ENCODE measurements at regions not wholly inside any gene's neighbourhood (a gene's known extent, or its start where the extent isn't known, plus 50 kb on each side); places are given as distances from the start of the nearest gene placed in this dataset.
A peak's percentile ranks its signal among the peaks of the same experiment; 100 is the strongest.

DNA sequence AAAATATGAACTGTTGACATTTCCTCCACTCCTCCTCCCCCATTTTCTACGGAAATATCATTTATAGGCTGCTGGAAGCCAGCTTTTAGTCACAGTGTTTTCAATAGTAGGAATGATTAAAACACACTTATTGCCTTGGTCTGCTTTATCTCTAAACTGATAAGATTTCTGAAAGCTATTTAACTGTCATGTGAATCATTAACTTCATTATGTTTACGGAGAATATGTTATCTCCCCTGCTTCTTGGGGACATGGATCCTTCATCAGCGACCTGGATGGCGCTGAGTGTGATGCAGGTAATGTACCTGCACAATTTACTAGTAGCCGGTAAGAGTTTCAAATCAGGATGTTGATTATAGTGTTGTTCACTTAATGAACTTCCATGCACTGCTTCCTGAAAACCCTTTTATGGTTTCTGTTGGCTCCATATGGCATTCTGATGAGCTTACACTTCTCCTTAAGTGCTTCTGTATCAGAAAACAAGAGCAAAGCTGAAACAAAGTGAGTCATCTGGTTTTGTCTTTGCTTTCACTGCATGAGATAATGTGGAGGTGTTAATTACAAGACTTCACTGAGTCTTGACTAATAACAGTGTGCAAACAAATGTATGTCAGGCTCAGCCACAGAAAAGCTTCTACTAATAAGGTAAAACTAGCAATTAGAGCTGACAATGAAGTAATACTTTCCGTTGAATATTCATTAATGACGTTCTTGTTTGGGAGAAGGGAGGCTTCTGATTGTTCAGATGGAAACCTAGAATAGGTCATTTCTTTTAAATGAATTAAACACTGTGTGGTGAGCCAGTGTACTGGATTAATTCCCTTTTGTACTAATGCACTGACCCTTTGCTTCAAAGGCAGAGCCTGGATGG, 162.4 kb upstream of the ZNF608 start:
- TF ChIP-seq, protein P1, sequence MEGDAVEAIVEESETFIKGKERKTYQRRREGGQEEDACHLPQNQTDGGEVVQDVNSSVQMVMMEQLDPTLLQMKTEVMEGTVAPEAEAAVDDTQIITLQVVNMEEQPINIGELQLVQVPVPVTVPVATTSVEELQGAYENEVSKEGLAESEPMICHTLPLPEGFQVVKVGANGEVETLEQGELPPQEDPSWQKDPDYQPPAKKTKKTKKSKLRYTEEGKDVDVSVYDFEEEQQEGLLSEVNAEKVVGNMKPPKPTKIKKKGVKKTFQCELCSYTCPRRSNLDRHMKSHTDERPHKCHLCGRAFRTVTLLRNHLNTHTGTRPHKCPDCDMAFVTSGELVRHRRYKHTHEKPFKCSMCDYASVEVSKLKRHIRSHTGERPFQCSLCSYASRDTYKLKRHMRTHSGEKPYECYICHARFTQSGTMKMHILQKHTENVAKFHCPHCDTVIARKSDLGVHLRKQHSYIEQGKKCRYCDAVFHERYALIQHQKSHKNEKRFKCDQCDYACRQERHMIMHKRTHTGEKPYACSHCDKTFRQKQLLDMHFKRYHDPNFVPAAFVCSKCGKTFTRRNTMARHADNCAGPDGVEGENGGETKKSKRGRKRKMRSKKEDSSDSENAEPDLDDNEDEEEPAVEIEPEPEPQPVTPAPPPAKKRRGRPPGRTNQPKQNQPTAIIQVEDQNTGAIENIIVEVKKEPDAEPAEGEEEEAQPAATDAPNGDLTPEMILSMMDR (IDR thresholded peaks at IDR 0.05 in 2 of 3, conservative IDR thresholded peaks at IDR 0.05 in 1 of 3; ENCODE audit: control insufficient read depth in 2 of 3, extremely low read depth in 1 of 3, insufficient read depth in 1 of 3, low read depth in 3 of 3, low read length in 3 of 3) = no peak
- TF ChIP-seq TAF1 (IDR thresholded peaks at IDR 0.05; ENCODE audit: borderline replicate concordance, low read depth, low read length) (no peak), USF2 (IDR thresholded peaks at IDR 0.05; ENCODE audit: borderline replicate concordance, low read depth, low read length) (no peak), KLF5 (IDR thresholded peaks at IDR 0.05; ENCODE audit: partially characterized antibody) (peak; percentile 60), RB1 (IDR thresholded peaks at IDR 0.05; ENCODE audit: borderline replicate concordance) (no peak), POLR2A (IDR thresholded peaks at IDR 0.05; ENCODE audit: low read depth, low read length) (no peak), RFX5 (IDR thresholded peaks at IDR 0.05; ENCODE audit: low read depth, low read length) (no peak), RBBP5 (conservative IDR thresholded peaks at IDR 0.05) (no peak), FOXK2 (IDR thresholded peaks at IDR 0.05) (no peak), SMC3 (IDR thresholded peaks at IDR 0.05; ENCODE audit: borderline replicate concordance, low read length) (no peak), ZZZ3 (IDR thresholded peaks at IDR 0.05; ENCODE audit: control insufficient read depth, insufficient read length, low read depth) (no peak)
- TF ChIP-seq, protein P2, sequence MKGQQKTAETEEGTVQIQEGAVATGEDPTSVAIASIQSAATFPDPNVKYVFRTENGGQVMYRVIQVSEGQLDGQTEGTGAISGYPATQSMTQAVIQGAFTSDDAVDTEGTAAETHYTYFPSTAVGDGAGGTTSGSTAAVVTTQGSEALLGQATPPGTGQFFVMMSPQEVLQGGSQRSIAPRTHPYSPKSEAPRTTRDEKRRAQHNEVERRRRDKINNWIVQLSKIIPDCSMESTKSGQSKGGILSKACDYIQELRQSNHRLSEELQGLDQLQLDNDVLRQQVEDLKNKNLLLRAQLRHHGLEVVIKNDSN (IDR thresholded peaks at IDR 0.05; ENCODE audit: borderline replicate concordance, extremely low read length, insufficient read depth, low read depth, low read length) = no peak

Data from GM12878 (cell line).